SK-N-SH treated with all-trans-retinoic acid at 6 μM for 48 hours (cell line): ENCODE measurements at regions not wholly inside any gene's neighbourhood (a gene's known extent, or its start where the extent isn't known, plus 50 kb on each side); places are given as distances from the start of the nearest gene placed in this dataset.

Experiments
- ATAC-seq: fragments of 200-7000 bp; cut with Tn5 transposase; 3 replicates; pipeline ENCODE4 v1.9.1; 2020; ENCODE audit warnings: mild to moderate bottlenecking, moderate library complexity
- ARNTL ChIP-seq: fragments of 450-650 bp; formaldehyde crosslinking; IDR thresholded peaks from 2 replicates; pipeline ENCODE4 v1.5.0; 2020; ENCODE audit warnings: low read depth, mild to moderate bottlenecking, moderate library complexity, borderline replicate concordance
- BACH2 ChIP-seq: fragments of 250-450 bp; sonication (Bioruptor Pico); IDR thresholded peaks from 2 replicates; pipeline ENCODE4 v1.9.0; 2021; ENCODE audit warnings: mild to moderate bottlenecking, borderline replicate concordance
- CREB5 ChIP-seq: fragments of 250-450 bp; sonication (Bioruptor Pico); IDR thresholded peaks from 2 replicates; pipeline ENCODE4 v1.5.1; 2020; ENCODE audit warnings: low read depth, mild to moderate bottlenecking, moderate library complexity
- CSDC2 ChIP-seq: fragments of 250-450 bp; sonication (Bioruptor Pico); IDR thresholded peaks from 2 replicates; pipeline ENCODE4 v1.5.0; 2020; ENCODE audit warnings: mild to moderate bottlenecking, moderate library complexity
- ESRRG ChIP-seq: fragments of 250-450 bp; sonication (Bioruptor Pico); IDR thresholded peaks from 2 replicates; pipeline ENCODE4 v1.6.1; 2021; ENCODE audit warnings: mild to moderate bottlenecking
- GLIS3 ChIP-seq: fragments of 250-450 bp; sonication (Bioruptor Pico); IDR thresholded peaks from 2 replicates; pipeline ENCODE4 v1.5.0; 2020; ENCODE audit warnings: mild to moderate bottlenecking, moderate library complexity
- ISL1 ChIP-seq: fragments of 250-450 bp; sonication (Bioruptor Pico); IDR thresholded peaks from 2 replicates; pipeline ENCODE4 v2.1.2; 2022; ENCODE audit warnings: mild to moderate bottlenecking, moderate library complexity
- OSR1 ChIP-seq: fragments of 250-450 bp; sonication (Bioruptor Pico); IDR thresholded peaks from 2 replicates; pipeline ENCODE4 v1.8.0; 2022; ENCODE audit warnings: moderate library complexity, mild to moderate bottlenecking, inconsistent platforms
- PATZ1 ChIP-seq: fragments of 250-450 bp; sonication (Bioruptor Pico); IDR thresholded peaks from 2 replicates; pipeline ENCODE4 v1.8.0; 2020; ENCODE audit warnings: mild to moderate bottlenecking, moderate library complexity, borderline replicate concordance
- POU6F1 ChIP-seq: fragments of 250-450 bp; sonication (Bioruptor Pico); IDR thresholded peaks from 2 replicates; pipeline ENCODE4 v1.8.0; 2021; ENCODE audit warnings: low read depth, mild to moderate bottlenecking, moderate library complexity, borderline replicate concordance
- PPARA ChIP-seq: fragments of 250-450 bp; sonication (Bioruptor Pico); IDR thresholded peaks from 2 replicates; pipeline ENCODE4 v1.5.0; 2020; ENCODE audit warnings: mild to moderate bottlenecking, borderline replicate concordance
- RARB ChIP-seq: fragments of 250-450 bp; sonication (Bioruptor Pico); IDR thresholded peaks from 2 replicates; pipeline ENCODE4 v1.8.0; 2021; ENCODE audit warnings: mild to moderate bottlenecking, moderate library complexity
- SNAI2 ChIP-seq: fragments of 250-450 bp; sonication (Bioruptor Pico); IDR thresholded peaks from 2 replicates; pipeline ENCODE4 v1.5.0; 2020; ENCODE audit warnings: mild to moderate bottlenecking, moderate library complexity
- TCF4 ChIP-seq: fragments of 250-450 bp; sonication (Bioruptor Pico); IDR thresholded peaks from 2 replicates; pipeline ENCODE4 v1.8.0; 2021; ENCODE audit warnings: mild to moderate bottlenecking, moderate library complexity, borderline replicate concordance
- TSHZ2 ChIP-seq: fragments of 250-450 bp; sonication (Bioruptor Pico); IDR thresholded peaks from 2 replicates; pipeline ENCODE4 v1.5.0; 2020; ENCODE audit warnings: mild to moderate bottlenecking, moderate library complexity
- ZC3H10 ChIP-seq: fragments of 250-450 bp; sonication (Bioruptor Pico); IDR thresholded peaks from 2 replicates; pipeline ENCODE4 v1.5.1; 2021; ENCODE audit warnings: mild to moderate bottlenecking, moderate library complexity
- ZFP3 ChIP-seq: fragments of 250-450 bp; sonication (Bioruptor Pico); IDR thresholded peaks from 2 replicates; pipeline ENCODE4 v1.5.0; 2020; ENCODE audit warnings: mild to moderate bottlenecking, moderate library complexity
- ZFP30 ChIP-seq: fragments of 450-650 bp; formaldehyde crosslinking; IDR thresholded peaks from 2 replicates; pipeline ENCODE4 v1.5.0; 2022; ENCODE audit warnings: mild to moderate bottlenecking, moderate library complexity
- ZNF565 ChIP-seq: fragments of 450-650 bp; formaldehyde crosslinking; conservative IDR thresholded peaks from 2 replicates; pipeline ENCODE4 v1.5.0; 2020; ENCODE audit warnings: low read depth, mild to moderate bottlenecking, moderate library complexity
- ZNF70 ChIP-seq: fragments of 450-650 bp; formaldehyde crosslinking; IDR thresholded peaks from 2 replicates; pipeline ENCODE4 v1.5.0; 2020; ENCODE audit warnings: mild to moderate bottlenecking, moderate library complexity
- ZNF8 ChIP-seq: fragments of 450-650 bp; formaldehyde crosslinking; IDR thresholded peaks from 2 replicates; pipeline ENCODE4 v1.5.0; 2020; ENCODE audit warnings: mild to moderate bottlenecking, moderate library complexity

GRCh38 chr16:86932130-86932982, 354.0 kb downstream of the FOXL1 start:
- ATAC-seq = no peak
- TF ChIP-seq ZFP3 (no peak), POU6F1 (CRISPR knock-in tag) (no peak), SNAI2 (no peak), CREB5 (CRISPR knock-in tag) (no peak), BACH2 (CRISPR knock-in tag) (no peak), ZC3H10 (CRISPR knock-in tag) (no peak), ZNF565 (CRISPR knock-in tag) (no peak), PATZ1 (CRISPR knock-in tag) (no peak), ISL1 (CRISPR knock-in tag) (no peak), GLIS3 (no peak), ZNF70 (CRISPR knock-in tag) (no peak), ZNF8 (no peak), ESRRG (no peak), PPARA (CRISPR knock-in tag) (no peak), TCF4 (no peak), ZFP30 (no peak), ARNTL (CRISPR knock-in tag) (no peak), OSR1 (CRISPR knock-in tag) (no peak), TSHZ2 (CRISPR knock-in tag) (no peak), RARB (no peak)

GRCh38 chr16:86934581-86935375, 356.4 kb downstream of the FOXL1 start:
- TF ChIP-seq CSDC2 (CRISPR knock-in tag) = no peak
- TF ChIP-seq ZNF565 (CRISPR knock-in tag) = no peak
- TF ChIP-seq BACH2 (CRISPR knock-in tag) = no peak
- TF ChIP-seq ZC3H10 (CRISPR knock-in tag) = no peak
- TF ChIP-seq SNAI2 = no peak
- TF ChIP-seq ZFP30 = no peak
- no peak for TF ChIP-seq ESRRG
- no peak for TF ChIP-seq CREB5 (CRISPR knock-in tag)
- TF ChIP-seq ARNTL (CRISPR knock-in tag) = no peak
- TF ChIP-seq OSR1 (CRISPR knock-in tag) = no peak
- no peak for TF ChIP-seq ISL1 (CRISPR knock-in tag)
- no peak for TF ChIP-seq ZNF70 (CRISPR knock-in tag)
- TF ChIP-seq ZNF8 = no peak
- no peak for TF ChIP-seq RARB
- ATAC-seq = no peak
